ENCODE measurements at regions not wholly inside any gene's neighbourhood (a gene's known extent, or its start where the extent isn't known, plus 50 kb on each side); places are given as distances from the start of the nearest gene placed in this dataset.

- ATAC-seq = no peak
Observed at GRCh38 chr1:38244218-38244845, 197.7 kb upstream of the POU3F1 start.

- no peak for ATAC-seq
Observed at GRCh38 chr1:38243106-38243505, 196.5 kb upstream of the POU3F1 start.

GRCh38 chr1:38242506-38242905 is 195.9 kb upstream of the POU3F1 start:
- no peak for ATAC-seq

- ATAC-seq = no peak
Observed at GRCh38 chr1:38241594-38242334, 195.2 kb upstream of the POU3F1 start.

- no peak for ATAC-seq
Observed at GRCh38 chr1:38240618-38241017, 194.0 kb upstream of the POU3F1 start.

GRCh38 chr1:38239258-38239835 is 192.8 kb upstream of the POU3F1 start:
- ATAC-seq = no peak

GRCh38 chr1:38238294-38238693 is 191.7 kb upstream of the POU3F1 start:
- no peak for ATAC-seq

- no peak for ATAC-seq
Observed at GRCh38 chr1:38235705-38236104, 189.1 kb upstream of the POU3F1 start.

GRCh38 chr1:38231941-38232340 is 185.3 kb upstream of the POU3F1 start:
- ATAC-seq = no peak

- no peak for ATAC-seq
Observed at GRCh38 chr1:38228718-38229117, 182.1 kb upstream of the POU3F1 start.

GRCh38 chr1:38225745-38226144 is 179.2 kb upstream of the POU3F1 start:
- no peak for ATAC-seq

- no peak for ATAC-seq
Observed at GRCh38 chr1:38223391-38223790, 176.8 kb upstream of the POU3F1 start.

GRCh38 chr1:38222891-38223290 is 176.3 kb upstream of the POU3F1 start:
- ATAC-seq = no peak

GRCh38 chr1:38221006-38221649 is 174.5 kb upstream of the POU3F1 start:
- no peak for ATAC-seq

- ATAC-seq = no peak
Observed at GRCh38 chr1:38217316-38217715, 170.7 kb upstream of the POU3F1 start.

- ATAC-seq = no peak
Observed at GRCh38 chr1:38213646-38214434, 167.2 kb upstream of the POU3F1 start.

GRCh38 chr1:38210895-38211177 is 164.2 kb upstream of the POU3F1 start:
- no peak for ATAC-seq

- ATAC-seq = no peak
Observed at GRCh38 chr1:38210021-38210894, 163.7 kb upstream of the POU3F1 start.

GRCh38 chr1:38208716-38209632 is 162.4 kb upstream of the POU3F1 start:
- ATAC-seq = no peak

- ATAC-seq = no peak
Observed at GRCh38 chr1:38207906-38208305, 161.3 kb upstream of the POU3F1 start.

GRCh38 chr1:38207275-38207674 is 160.7 kb upstream of the POU3F1 start:
- no peak for ATAC-seq
